ENCODE measurements at regions not wholly inside any gene's neighbourhood (a gene's known extent, or its start where the extent isn't known, plus 50 kb on each side); places are given as distances from the start of the nearest gene placed in this dataset.

- no peak for DNase-seq (ENCODE audit: low read depth in 2 of 3, low spot score in 2 of 3)
These were observed 53.8 kb upstream of the ASB18 start for GRCh38 chr2:236317938-236318396.

- DNase-seq (ENCODE audit: low read depth in 2 of 3, low spot score in 2 of 3) = no peak
These were observed 54.2 kb upstream of the ASB18 start for GRCh38 chr2:236318401-236318800.

- DNase-seq (ENCODE audit: low read depth in 2 of 3, low spot score in 2 of 3) = no peak
These were observed 54.8 kb upstream of the ASB18 start for GRCh38 chr2:236319036-236319435.

GRCh38 chr2:236321415-236321814 lies 57.2 kb upstream of the ASB18 start:
- DNase-seq (ENCODE audit: low read depth in 2 of 3, low spot score in 2 of 3) = no peak

- DNase-seq (ENCODE audit: low read depth in 2 of 3, low spot score in 2 of 3) = no peak
These were observed 69.4 kb upstream of the ASB18 start for GRCh38 chr2:236333417-236334121.

- no peak for DNase-seq (ENCODE audit: low read depth in 2 of 3, low spot score in 2 of 3)
These were observed 70.1 kb upstream of the ASB18 start for GRCh38 chr2:236334122-236334876.

- DNase-seq (ENCODE audit: low read depth in 2 of 3, low spot score in 2 of 3) = no peak
These were observed 71.7 kb upstream of the ASB18 start for GRCh38 chr2:236335696-236336574.

- no peak for DNase-seq (ENCODE audit: low read depth in 2 of 3, low spot score in 2 of 3)
These were observed 72.6 kb upstream of the ASB18 start for GRCh38 chr2:236336575-236337464.

- DNase-seq (ENCODE audit: low read depth in 2 of 3, low spot score in 2 of 3) = no peak
These were observed 73.5 kb upstream of the ASB18 start for GRCh38 chr2:236337465-236338325.

GRCh38 chr2:236338495-236339184 lies 74.4 kb upstream of the ASB18 start:
- peak in 2 of 3 donors; percentile 20 to 49 for DNase-seq (ENCODE audit: low read depth in 2 of 3, low spot score in 2 of 3)

GRCh38 chr2:236340251-236340650 lies 76.0 kb upstream of the ASB18 start:
- no peak for DNase-seq (ENCODE audit: low read depth in 2 of 3, low spot score in 2 of 3)

GRCh38 chr2:236341067-236341466 lies 76.9 kb upstream of the ASB18 start:
- DNase-seq (ENCODE audit: low read depth in 2 of 3, low spot score in 2 of 3) = no peak

- no peak for DNase-seq (ENCODE audit: low read depth in 2 of 3, low spot score in 2 of 3)
These were observed 77.5 kb upstream of the ASB18 start for GRCh38 chr2:236341721-236342120.

GRCh38 chr2:236342507-236342906 lies 78.3 kb upstream of the ASB18 start:
- DNase-seq (ENCODE audit: low read depth in 2 of 3, low spot score in 2 of 3) = no peak

- DNase-seq (ENCODE audit: low read depth in 2 of 3, low spot score in 2 of 3) = no peak
These were observed 78.7 kb upstream of the ASB18 start for GRCh38 chr2:236342951-236343350.

GRCh38 chr2:236343400-236344161 lies 79.4 kb upstream of the ASB18 start:
- peak in 2 of 3 donors; percentile 60 to 81 for DNase-seq (ENCODE audit: low read depth in 2 of 3, low spot score in 2 of 3)

- DNase-seq (ENCODE audit: low read depth in 2 of 3, low spot score in 2 of 3) = no peak
These were observed 80.2 kb upstream of the ASB18 start for GRCh38 chr2:236344446-236344845.
